SK-N-SH treated with all-trans-retinoic acid at 6 μM for 48 hours (cell line): ENCODE measurements at regions not wholly inside any gene's neighbourhood (a gene's known extent, or its start where the extent isn't known, plus 50 kb on each side); places are given as distances from the start of the nearest gene placed in this dataset.

Experiments
- ATAC-seq: fragments of 200-7000 bp; cut with Tn5 transposase; 3 replicates; pipeline ENCODE4 v1.9.1; 2020; ENCODE audit warnings: mild to moderate bottlenecking, moderate library complexity
- ARNTL ChIP-seq: fragments of 450-650 bp; formaldehyde crosslinking; IDR thresholded peaks from 2 replicates; pipeline ENCODE4 v1.5.0; 2020; ENCODE audit warnings: low read depth, mild to moderate bottlenecking, moderate library complexity, borderline replicate concordance
- BACH2 ChIP-seq: fragments of 250-450 bp; sonication (Bioruptor Pico); IDR thresholded peaks from 2 replicates; pipeline ENCODE4 v1.9.0; 2021; ENCODE audit warnings: mild to moderate bottlenecking, borderline replicate concordance
- CREB5 ChIP-seq: fragments of 250-450 bp; sonication (Bioruptor Pico); IDR thresholded peaks from 2 replicates; pipeline ENCODE4 v1.5.1; 2020; ENCODE audit warnings: low read depth, mild to moderate bottlenecking, moderate library complexity
- CSDC2 ChIP-seq: fragments of 250-450 bp; sonication (Bioruptor Pico); IDR thresholded peaks from 2 replicates; pipeline ENCODE4 v1.5.0; 2020; ENCODE audit warnings: mild to moderate bottlenecking, moderate library complexity
- CSRNP3 ChIP-seq: fragments of 250-450 bp; sonication (Bioruptor Pico); IDR thresholded peaks from 2 replicates; pipeline ENCODE4 v1.5.1; 2021; ENCODE audit warnings: mild to moderate bottlenecking, moderate library complexity
- ESRRG ChIP-seq: fragments of 250-450 bp; sonication (Bioruptor Pico); IDR thresholded peaks from 2 replicates; pipeline ENCODE4 v1.6.1; 2021; ENCODE audit warnings: mild to moderate bottlenecking
- GLIS3 ChIP-seq: fragments of 250-450 bp; sonication (Bioruptor Pico); IDR thresholded peaks from 2 replicates; pipeline ENCODE4 v1.5.0; 2020; ENCODE audit warnings: mild to moderate bottlenecking, moderate library complexity
- ISL1 ChIP-seq: fragments of 250-450 bp; sonication (Bioruptor Pico); IDR thresholded peaks from 2 replicates; pipeline ENCODE4 v2.1.2; 2022; ENCODE audit warnings: mild to moderate bottlenecking, moderate library complexity
- OSR1 ChIP-seq: fragments of 250-450 bp; sonication (Bioruptor Pico); IDR thresholded peaks from 2 replicates; pipeline ENCODE4 v1.8.0; 2022; ENCODE audit warnings: moderate library complexity, mild to moderate bottlenecking, inconsistent platforms
- PPARA ChIP-seq: fragments of 250-450 bp; sonication (Bioruptor Pico); IDR thresholded peaks from 2 replicates; pipeline ENCODE4 v1.5.0; 2020; ENCODE audit warnings: mild to moderate bottlenecking, borderline replicate concordance
- RARB ChIP-seq: fragments of 250-450 bp; sonication (Bioruptor Pico); IDR thresholded peaks from 2 replicates; pipeline ENCODE4 v1.8.0; 2021; ENCODE audit warnings: mild to moderate bottlenecking, moderate library complexity
- SNAI2 ChIP-seq: fragments of 250-450 bp; sonication (Bioruptor Pico); IDR thresholded peaks from 2 replicates; pipeline ENCODE4 v1.5.0; 2020; ENCODE audit warnings: mild to moderate bottlenecking, moderate library complexity
- TCF4 ChIP-seq: fragments of 250-450 bp; sonication (Bioruptor Pico); IDR thresholded peaks from 2 replicates; pipeline ENCODE4 v1.8.0; 2021; ENCODE audit warnings: mild to moderate bottlenecking, moderate library complexity, borderline replicate concordance
- TSHZ2 ChIP-seq: fragments of 250-450 bp; sonication (Bioruptor Pico); IDR thresholded peaks from 2 replicates; pipeline ENCODE4 v1.5.0; 2020; ENCODE audit warnings: mild to moderate bottlenecking, moderate library complexity
- ZC3H10 ChIP-seq: fragments of 250-450 bp; sonication (Bioruptor Pico); IDR thresholded peaks from 2 replicates; pipeline ENCODE4 v1.5.1; 2021; ENCODE audit warnings: mild to moderate bottlenecking, moderate library complexity
- ZFP3 ChIP-seq: fragments of 250-450 bp; sonication (Bioruptor Pico); IDR thresholded peaks from 2 replicates; pipeline ENCODE4 v1.5.0; 2020; ENCODE audit warnings: mild to moderate bottlenecking, moderate library complexity
- ZNF565 ChIP-seq: fragments of 450-650 bp; formaldehyde crosslinking; conservative IDR thresholded peaks from 2 replicates; pipeline ENCODE4 v1.5.0; 2020; ENCODE audit warnings: low read depth, mild to moderate bottlenecking, moderate library complexity
- ZNF70 ChIP-seq: fragments of 450-650 bp; formaldehyde crosslinking; IDR thresholded peaks from 2 replicates; pipeline ENCODE4 v1.5.0; 2020; ENCODE audit warnings: mild to moderate bottlenecking, moderate library complexity
- ZNF8 ChIP-seq: fragments of 450-650 bp; formaldehyde crosslinking; IDR thresholded peaks from 2 replicates; pipeline ENCODE4 v1.5.0; 2020; ENCODE audit warnings: mild to moderate bottlenecking, moderate library complexity
- TF ChIP-seq, protein P1 (sequence below): fragments of 250-450 bp; sonication (Bioruptor Pico); IDR thresholded peaks from 2 replicates; pipeline ENCODE4 v1.8.0; 2021; ENCODE audit warnings: low read depth, mild to moderate bottlenecking, moderate library complexity, borderline replicate concordance
- TF ChIP-seq, protein P2 (sequence below): fragments of 250-450 bp; sonication (Bioruptor Pico); IDR thresholded peaks from 2 replicates; pipeline ENCODE4 v1.8.0; 2020; ENCODE audit warnings: mild to moderate bottlenecking, moderate library complexity, borderline replicate concordance

DNA sequence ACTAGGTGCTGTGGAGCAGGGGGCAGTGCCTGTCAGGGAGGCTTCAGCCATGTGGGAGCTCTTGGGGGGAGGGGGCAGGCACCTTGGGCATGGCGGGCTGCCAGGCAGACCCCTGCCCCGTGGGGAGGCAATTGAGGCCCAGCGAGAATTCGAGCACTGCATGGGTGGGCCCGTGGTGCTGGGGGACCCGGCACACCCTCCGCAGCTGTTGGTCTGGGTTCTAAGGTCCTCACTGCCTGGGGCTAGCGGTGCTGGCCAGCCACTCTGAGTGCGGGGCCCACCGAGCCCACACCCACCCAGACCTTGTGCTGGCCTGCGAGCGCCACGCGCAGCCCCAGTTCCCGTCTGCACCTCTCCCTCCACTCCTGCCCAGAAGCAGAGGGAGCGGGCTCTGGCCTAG, 835.5 kb upstream of the CNTN5 start:
- TF ChIP-seq ZFP3 (CRISPR knock-in tag) = no peak
- no peak for TF ChIP-seq CSDC2 (CRISPR knock-in tag)
- TF ChIP-seq OSR1 (CRISPR knock-in tag) = no peak
- no peak for TF ChIP-seq ZNF70 (CRISPR knock-in tag)
- no peak for TF ChIP-seq SNAI2 (CRISPR knock-in tag)

DNA sequence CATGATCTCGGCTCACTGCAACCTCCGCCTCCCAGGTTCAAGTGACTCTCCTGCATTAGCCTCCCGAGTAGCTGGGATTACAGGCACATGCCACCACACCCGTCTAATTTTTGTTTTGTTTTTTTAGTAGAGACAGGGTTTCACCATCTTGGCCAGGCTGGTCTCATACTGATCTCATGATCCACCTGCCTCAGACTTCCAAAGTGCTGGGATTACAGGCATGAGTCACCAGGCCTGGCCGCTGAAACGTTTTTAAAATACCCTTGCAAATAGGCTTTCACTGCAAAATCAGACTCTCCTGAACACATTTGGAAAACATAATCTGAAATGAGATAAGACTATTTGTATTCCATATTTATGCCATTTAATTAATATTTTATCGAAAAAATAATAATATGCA, 826.1 kb upstream of the CNTN5 start:
- TF ChIP-seq SNAI2 (CRISPR knock-in tag) (no peak), OSR1 (CRISPR knock-in tag) (no peak)
- TF ChIP-seq, protein P1, sequence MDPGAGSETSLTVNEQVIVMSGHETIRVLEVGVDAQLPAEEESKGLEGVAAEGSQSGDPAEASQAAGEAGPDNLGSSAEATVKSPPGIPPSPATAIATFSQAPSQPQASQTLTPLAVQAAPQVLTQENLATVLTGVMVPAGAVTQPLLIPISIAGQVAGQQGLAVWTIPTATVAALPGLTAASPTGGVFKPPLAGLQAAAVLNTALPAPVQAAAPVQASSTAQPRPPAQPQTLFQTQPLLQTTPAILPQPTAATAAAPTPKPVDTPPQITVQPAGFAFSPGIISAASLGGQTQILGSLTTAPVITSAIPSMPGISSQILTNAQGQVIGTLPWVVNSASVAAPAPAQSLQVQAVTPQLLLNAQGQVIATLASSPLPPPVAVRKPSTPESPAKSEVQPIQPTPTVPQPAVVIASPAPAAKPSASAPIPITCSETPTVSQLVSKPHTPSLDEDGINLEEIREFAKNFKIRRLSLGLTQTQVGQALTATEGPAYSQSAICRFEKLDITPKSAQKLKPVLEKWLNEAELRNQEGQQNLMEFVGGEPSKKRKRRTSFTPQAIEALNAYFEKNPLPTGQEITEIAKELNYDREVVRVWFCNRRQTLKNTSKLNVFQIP = no peak
- TF ChIP-seq, all 23 proteins: peak for 0
- no peak for ATAC-seq

More for the DNA sequence above, 835.5 kb upstream of the CNTN5 start:
- no peak for ATAC-seq

- TF ChIP-seq SNAI2 (CRISPR knock-in tag) = no peak
- TF ChIP-seq ZNF565 (CRISPR knock-in tag) = no peak
- TF ChIP-seq ZNF70 (CRISPR knock-in tag) = no peak
- TF ChIP-seq PPARA (CRISPR knock-in tag) = no peak
- TF ChIP-seq ARNTL (CRISPR knock-in tag) = no peak
- TF ChIP-seq TSHZ2 (CRISPR knock-in tag) = no peak
- no peak for TF ChIP-seq ISL1
- no peak for TF ChIP-seq TCF4 (CRISPR knock-in tag)
- no peak for TF ChIP-seq ESRRG
- TF ChIP-seq OSR1 (CRISPR knock-in tag) = no peak
- TF ChIP-seq, all 23 proteins: peak for 0
- no peak for ATAC-seq
Observed at GRCh38 chr11:98195300-98195699, 825.4 kb upstream of the CNTN5 start.

DNA sequence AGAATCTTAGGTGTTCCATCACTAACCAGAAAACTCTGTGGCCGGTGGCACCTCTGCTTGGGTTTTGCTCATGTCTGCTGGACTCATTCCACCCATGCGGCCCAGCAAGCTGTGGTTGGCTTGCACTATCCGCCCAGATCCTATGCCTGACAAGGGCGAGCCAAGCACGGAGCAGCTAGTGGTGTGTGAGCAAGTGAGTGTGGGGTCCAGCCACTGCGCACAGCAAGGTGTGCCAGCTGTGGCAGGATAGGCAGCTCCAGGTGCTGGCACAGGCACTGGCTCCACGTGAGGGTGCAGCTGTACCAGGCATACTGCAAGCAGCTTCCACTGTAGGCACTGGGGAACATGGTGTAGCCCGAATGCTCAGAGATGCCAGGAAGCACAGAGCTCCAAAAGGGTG, 813.7 kb upstream of the CNTN5 start:
- no peak for ATAC-seq
- TF ChIP-seq RARB (CRISPR knock-in tag) = no peak
- TF ChIP-seq ESRRG = no peak
- TF ChIP-seq BACH2 = no peak
- TF ChIP-seq CREB5 (CRISPR knock-in tag) = no peak
- TF ChIP-seq ZC3H10 (CRISPR knock-in tag) = no peak
- TF ChIP-seq ZFP3 (CRISPR knock-in tag) = no peak
- no peak for TF ChIP-seq CSRNP3
- no peak for TF ChIP-seq ISL1
- no peak for TF ChIP-seq CSDC2 (CRISPR knock-in tag)
- TF ChIP-seq OSR1 (CRISPR knock-in tag) = no peak
- TF ChIP-seq ZNF8 (CRISPR knock-in tag) = no peak
- TF ChIP-seq TCF4 (CRISPR knock-in tag) = no peak
- TF ChIP-seq, protein P2, sequence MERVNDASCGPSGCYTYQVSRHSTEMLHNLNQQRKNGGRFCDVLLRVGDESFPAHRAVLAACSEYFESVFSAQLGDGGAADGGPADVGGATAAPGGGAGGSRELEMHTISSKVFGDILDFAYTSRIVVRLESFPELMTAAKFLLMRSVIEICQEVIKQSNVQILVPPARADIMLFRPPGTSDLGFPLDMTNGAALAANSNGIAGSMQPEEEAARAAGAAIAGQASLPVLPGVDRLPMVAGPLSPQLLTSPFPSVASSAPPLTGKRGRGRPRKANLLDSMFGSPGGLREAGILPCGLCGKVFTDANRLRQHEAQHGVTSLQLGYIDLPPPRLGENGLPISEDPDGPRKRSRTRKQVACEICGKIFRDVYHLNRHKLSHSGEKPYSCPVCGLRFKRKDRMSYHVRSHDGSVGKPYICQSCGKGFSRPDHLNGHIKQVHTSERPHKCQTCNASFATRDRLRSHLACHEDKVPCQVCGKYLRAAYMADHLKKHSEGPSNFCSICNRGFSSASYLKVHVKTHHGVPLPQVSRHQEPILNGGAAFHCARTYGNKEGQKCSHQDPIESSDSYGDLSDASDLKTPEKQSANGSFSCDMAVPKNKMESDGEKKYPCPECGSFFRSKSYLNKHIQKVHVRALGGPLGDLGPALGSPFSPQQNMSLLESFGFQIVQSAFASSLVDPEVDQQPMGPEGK = no peak
- no peak for TF ChIP-seq ZNF565 (CRISPR knock-in tag)
- no peak for TF ChIP-seq GLIS3 (CRISPR knock-in tag)
- TF ChIP-seq ARNTL (CRISPR knock-in tag) = no peak
- TF ChIP-seq, protein P1 = no peak
- no peak for TF ChIP-seq SNAI2 (CRISPR knock-in tag)
- no peak for TF ChIP-seq ZNF70 (CRISPR knock-in tag)
- no peak for TF ChIP-seq TSHZ2 (CRISPR knock-in tag)
